GM21528 (cell line): ENCODE measurements at regions not wholly inside any gene's neighbourhood (a gene's known extent, or its start where the extent isn't known, plus 50 kb on each side); places are given as distances from the start of the nearest gene placed in this dataset.
"Not testable (repeated sequence)": the region's sequence is repeated elsewhere in the genome, so short reads cannot be mapped to it uniquely, and the experiment has no call there.

Experiments
- ATAC-seq: cut with Tn5 transposase; IDR thresholded peaks from one replicate; pipeline ENCODE4 v1.9.1; 2021; ENCODE audit warnings: mild to moderate bottlenecking, moderate library complexity; ENCODE audit not compliant: unreplicated experiment, low FRiP score

DNA sequence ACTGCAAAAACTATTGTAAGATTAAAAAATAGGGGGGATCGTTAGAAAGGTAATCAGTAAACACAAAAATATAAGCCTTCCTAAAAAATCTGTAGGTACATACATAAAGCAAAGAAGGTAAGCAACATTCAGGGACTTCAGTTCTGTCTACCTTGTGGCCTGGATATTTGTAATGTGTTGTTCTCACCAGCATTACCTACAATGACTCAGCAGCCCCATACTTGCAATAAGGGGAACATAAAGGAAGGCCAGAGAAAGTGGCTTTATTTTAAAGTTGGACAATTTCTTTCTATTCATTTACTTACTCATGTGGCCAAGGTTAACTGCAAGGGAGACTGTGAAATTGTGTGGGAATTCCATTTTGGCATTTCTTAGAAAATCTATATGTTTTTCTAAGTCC lies 277.2 kb upstream of the PREP start:
- no peak for ATAC-seq

GRCh38 chr6:105678516-105678915 lies 275.6 kb upstream of the PREP start:
- no peak for ATAC-seq

- ATAC-seq: no peak
These were observed 275.0 kb upstream of the PREP start for GRCh38 chr6:105677671-105678475.

GRCh38 chr6:105676857-105677256 lies 274.0 kb upstream of the PREP start:
- no peak for ATAC-seq

GRCh38 chr6:105675715-105676397 lies 273.0 kb upstream of the PREP start:
- ATAC-seq: no peak

- not testable (repeated sequence) for ATAC-seq
These were observed 270.1 kb upstream of the PREP start for GRCh38 chr6:105672856-105673538.

DNA sequence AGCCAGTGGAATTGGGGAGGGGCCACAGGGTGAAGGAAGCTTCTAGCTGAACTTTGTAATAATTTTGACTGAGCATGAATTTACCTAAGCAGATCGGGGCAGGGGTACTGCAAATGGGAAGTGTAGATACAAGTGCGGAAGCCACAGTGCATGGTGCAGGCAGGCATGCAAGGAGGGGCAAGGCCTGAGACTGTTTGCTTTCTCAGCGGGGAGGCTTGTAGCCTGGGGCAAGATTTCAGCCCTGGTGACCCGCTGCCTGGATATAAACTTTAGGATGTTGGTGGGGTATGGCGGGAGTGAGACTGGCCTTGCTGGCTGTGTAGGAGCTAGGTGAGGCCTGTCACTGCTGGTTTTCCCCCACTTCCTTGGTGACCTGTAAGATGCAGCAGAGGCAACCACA lies 266.4 kb upstream of the PREP start:
- ATAC-seq: no peak

- no peak for ATAC-seq
These were observed 264.2 kb upstream of the PREP start for GRCh38 chr6:105667056-105667455.

- no peak for ATAC-seq
These were observed 262.0 kb upstream of the PREP start for GRCh38 chr6:105664931-105665330.

- no peak for ATAC-seq
These were observed 249.1 kb upstream of the PREP start for GRCh38 chr6:105651969-105652368.

- ATAC-seq: no peak
These were observed 247.5 kb upstream of the PREP start for GRCh38 chr6:105650347-105650746.

GRCh38 chr6:105649192-105649591 lies 246.3 kb upstream of the PREP start:
- no peak for ATAC-seq

- no peak for ATAC-seq
These were observed 245.4 kb upstream of the PREP start for GRCh38 chr6:105648276-105648675.

- ATAC-seq: peak; percentile 95
These were observed 243.5 kb upstream of the PREP start for GRCh38 chr6:105646391-105646867.

DNA sequence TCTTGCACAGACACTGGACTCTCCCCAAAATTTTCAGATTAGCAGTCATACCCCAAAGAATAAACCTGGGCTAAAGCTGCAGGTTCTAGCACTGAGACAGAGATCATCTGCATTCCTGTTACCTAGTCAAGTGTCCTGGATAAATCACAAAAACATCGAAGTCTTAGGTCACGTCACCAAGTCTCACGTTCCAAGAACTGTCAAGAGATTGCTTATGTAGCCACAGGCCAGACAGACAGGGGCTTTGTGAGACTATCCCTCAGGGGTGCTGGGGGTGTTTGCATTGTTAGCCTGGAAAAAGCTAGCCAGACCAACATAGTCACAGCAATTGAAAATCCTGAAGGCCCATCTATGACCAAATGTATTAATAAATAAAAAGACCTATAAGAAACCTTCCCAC lies 243.1 kb upstream of the PREP start:
- ATAC-seq: no peak

DNA sequence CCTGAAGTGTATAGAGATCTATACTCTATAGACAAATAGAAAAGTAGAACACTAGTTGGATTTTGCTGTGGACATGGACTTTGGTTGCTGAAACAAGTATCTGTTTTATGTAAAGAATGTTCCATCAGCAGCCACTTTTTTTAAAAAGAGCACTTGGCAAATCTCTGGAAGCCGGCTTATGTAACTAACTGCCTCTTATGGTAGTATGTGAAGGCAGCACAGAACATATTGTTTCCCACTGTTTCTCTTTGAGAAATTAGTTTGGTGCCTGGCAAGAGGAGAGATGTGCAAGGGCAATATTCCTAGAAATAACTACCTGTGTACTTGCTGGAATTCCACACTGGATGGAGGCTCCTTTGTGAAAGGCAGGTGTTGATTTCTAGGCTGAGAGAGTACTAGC lies 242.3 kb upstream of the PREP start:
- no peak for ATAC-seq

GRCh38 chr6:105644691-105645090 lies 241.8 kb upstream of the PREP start:
- ATAC-seq: no peak

GRCh38 chr6:105644073-105644489 lies 241.2 kb upstream of the PREP start:
- no peak for ATAC-seq

DNA sequence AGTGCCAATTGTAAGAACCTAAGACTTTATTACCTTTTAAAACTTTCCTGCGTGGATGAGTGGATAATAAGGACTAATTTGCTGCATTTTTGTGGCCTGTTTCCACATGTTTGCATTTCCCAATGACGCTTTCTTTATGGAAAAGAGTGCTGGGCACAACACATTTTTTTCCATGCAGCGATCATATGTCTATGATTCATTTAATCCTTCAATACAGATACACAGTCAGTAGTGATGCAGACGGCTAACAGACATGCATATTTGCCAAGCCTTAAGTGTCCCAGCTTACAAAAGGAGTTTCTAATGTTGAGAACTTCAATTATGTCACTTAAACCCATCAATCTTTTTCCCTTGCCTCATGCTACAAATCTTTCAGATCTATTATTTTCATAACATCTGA lies 239.8 kb upstream of the PREP start:
- no peak for ATAC-seq

DNA sequence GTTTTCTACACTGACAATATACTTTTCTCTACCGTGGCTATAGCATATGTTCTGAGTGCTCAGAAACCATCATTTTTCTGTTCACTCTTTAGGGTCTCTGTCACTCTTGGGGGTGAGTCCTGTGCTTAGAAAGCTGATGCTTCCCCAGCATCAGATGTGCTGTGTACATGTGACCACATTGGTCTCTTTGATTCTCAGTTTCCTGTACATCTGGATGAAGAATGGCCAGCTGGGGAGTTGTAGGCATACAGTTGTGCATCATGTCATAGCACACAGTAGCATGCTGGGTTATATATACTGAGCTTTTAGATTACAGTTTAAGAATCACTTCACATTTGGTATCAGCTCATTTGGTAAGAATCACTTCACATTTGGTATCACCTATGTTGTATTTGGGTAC lies 238.6 kb upstream of the PREP start:
- ATAC-seq: no peak

GRCh38 chr6:105639124-105639523 lies 236.2 kb upstream of the PREP start:
- no peak for ATAC-seq
